ENCODE measurements at regions not wholly inside any gene's neighbourhood (a gene's known extent, or its start where the extent isn't known, plus 50 kb on each side); places are given as distances from the start of the nearest gene placed in this dataset.

DNA sequence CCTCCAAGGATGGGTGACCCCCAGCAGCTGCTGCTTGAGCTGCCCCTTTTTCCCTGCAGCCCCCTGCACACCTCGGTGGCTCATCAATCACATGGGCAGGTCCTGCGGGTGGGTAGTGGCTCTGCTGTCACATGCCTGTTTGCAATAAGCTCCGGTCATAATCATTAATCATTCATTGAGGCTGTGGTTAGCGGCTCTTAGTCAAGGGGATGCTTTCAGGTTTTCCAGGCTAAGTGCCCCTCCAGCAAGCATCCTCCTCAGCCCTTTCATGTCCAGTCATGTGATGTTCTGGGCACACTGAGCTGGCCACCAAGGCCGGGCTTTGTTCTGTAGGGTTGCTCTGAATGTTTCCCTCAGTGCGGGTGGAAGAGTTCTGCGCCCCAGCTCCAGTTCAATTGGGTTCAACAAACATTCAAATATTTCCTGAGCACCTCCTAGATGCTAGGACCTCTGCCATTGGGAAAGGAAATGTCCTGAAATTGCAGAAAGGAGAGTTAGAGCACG lies 96.4 kb upstream of the LDAH start:
- TF ChIP-seq, protein P1, sequence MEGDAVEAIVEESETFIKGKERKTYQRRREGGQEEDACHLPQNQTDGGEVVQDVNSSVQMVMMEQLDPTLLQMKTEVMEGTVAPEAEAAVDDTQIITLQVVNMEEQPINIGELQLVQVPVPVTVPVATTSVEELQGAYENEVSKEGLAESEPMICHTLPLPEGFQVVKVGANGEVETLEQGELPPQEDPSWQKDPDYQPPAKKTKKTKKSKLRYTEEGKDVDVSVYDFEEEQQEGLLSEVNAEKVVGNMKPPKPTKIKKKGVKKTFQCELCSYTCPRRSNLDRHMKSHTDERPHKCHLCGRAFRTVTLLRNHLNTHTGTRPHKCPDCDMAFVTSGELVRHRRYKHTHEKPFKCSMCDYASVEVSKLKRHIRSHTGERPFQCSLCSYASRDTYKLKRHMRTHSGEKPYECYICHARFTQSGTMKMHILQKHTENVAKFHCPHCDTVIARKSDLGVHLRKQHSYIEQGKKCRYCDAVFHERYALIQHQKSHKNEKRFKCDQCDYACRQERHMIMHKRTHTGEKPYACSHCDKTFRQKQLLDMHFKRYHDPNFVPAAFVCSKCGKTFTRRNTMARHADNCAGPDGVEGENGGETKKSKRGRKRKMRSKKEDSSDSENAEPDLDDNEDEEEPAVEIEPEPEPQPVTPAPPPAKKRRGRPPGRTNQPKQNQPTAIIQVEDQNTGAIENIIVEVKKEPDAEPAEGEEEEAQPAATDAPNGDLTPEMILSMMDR (IDR thresholded peaks at IDR 0.05), result no peak
- no peak for TF ChIP-seq ZFX (IDR thresholded peaks at IDR 0.05; ENCODE audit: borderline replicate concordance)
